ENCODE measurements at regions not wholly inside any gene's neighbourhood (a gene's known extent, or its start where the extent isn't known, plus 50 kb on each side); places are given as distances from the start of the nearest gene placed in this dataset.

- CTCF ChIA-PET = no interaction called here
- no peak overlapping the region for H3K27ac Mint-ChIP-seq
- no peak overlapping the region for H3K4me3 Mint-ChIP-seq
- H3K27me3 Mint-ChIP-seq = no peaks in the 10 kb centered on the region
- DNase-seq = no peak
- no peaks in the 10 kb centered on the region for H3K36me3 Mint-ChIP-seq
- no peaks in the 10 kb centered on the region for H3K4me1 Mint-ChIP-seq
- no peaks in the 10 kb centered on the region for H3K9me3 Mint-ChIP-seq
These were observed 331.3 kb upstream of the PROK2 start for GRCh38 chr3:72116226-72116625.

DNA sequence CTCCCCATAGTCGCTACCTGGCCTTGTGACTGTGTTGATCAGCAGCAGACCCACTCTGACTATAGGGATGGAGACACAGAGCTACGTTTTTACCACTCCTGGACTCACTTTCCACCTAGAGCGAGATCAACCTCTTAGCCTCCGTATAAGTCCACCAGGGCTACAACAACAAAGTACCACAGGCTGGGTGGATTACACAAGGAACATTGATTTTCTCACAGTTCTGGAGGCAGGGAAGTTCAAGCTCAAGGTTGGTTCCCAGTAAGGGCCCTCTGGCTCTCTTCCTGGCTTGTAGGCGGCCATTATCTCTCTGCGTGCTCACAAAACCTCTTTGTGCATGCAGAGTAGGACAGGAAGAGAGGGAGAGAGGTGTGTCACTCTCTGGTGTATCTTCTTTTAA, 330.4 kb upstream of the PROK2 start:
- no peak for DNase-seq
- Mint-ChIP-seq H3K27ac (no peak overlapping the region), H3K4me1 (no peaks in the 10 kb centered on the region), H3K9me3 (no peaks in the 10 kb centered on the region), H3K36me3 (no peaks in the 10 kb centered on the region), H3K4me3 (no peak overlapping the region), H3K27me3 (no peaks in the 10 kb centered on the region)
- CTCF ChIA-PET = no interaction called here

DNA sequence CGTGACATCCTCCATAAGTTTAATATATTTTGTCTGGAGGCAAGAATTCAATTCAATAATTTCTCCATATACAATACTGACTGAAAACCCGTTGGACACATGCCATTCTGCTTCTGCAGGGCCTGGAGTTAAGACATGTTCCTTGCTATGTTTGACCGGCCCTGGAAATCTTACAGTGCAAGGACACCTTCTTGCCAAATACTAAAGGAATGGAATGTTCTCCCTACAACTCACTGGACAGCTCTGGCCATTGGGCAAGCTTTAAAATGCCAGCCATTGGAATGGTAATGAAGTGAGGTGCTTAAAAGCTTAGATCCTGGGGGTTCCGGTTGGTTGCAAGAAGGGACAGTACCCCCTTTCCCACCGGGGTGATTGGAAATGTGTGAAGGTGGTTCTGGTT, 329.8 kb upstream of the PROK2 start:
- CTCF ChIA-PET = no interaction called here
- H3K27me3 Mint-ChIP-seq = no peaks in the 10 kb centered on the region
- H3K27ac Mint-ChIP-seq = no peak overlapping the region
- no peaks in the 10 kb centered on the region for H3K4me1 Mint-ChIP-seq
- DNase-seq = no peak
- no peaks in the 10 kb centered on the region for H3K36me3 Mint-ChIP-seq
- H3K4me3 Mint-ChIP-seq = no peak overlapping the region
- H3K9me3 Mint-ChIP-seq = no peaks in the 10 kb centered on the region

GRCh38 chr3:72113964-72114363, 329.0 kb upstream of the PROK2 start:
- no peak for DNase-seq
- no peaks in the 10 kb centered on the region for H3K36me3 Mint-ChIP-seq
- peaks cover 5% of the 10 kb centered on the region for H3K27me3 Mint-ChIP-seq
- H3K27ac Mint-ChIP-seq = no peak overlapping the region
- H3K9me3 Mint-ChIP-seq = no peaks in the 10 kb centered on the region
- H3K4me1 Mint-ChIP-seq = no peaks in the 10 kb centered on the region
- CTCF ChIA-PET = no interaction called here
- no peak overlapping the region for H3K4me3 Mint-ChIP-seq

DNA sequence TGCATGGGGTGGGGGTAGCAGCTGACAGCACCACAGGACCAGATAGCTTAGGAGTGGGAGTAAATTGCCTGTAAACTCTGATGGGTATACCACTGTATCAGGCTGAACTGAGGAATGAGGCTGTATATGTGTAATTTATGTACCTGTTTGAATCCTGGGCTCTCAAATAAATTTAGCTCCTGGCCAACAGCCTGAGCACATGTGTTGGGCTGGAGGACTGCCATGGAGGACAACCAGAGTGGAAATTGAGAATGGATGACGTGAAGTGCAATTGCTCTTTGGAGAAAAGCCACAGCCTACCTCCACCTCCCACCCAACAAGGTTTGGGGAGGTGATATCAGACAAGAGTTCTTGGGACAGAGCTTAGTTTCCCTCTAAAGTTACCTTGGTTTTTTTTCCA, 328.6 kb upstream of the PROK2 start:
- no peak overlapping the region for H3K4me3 Mint-ChIP-seq

GRCh38 chr3:72112435-72112834, 327.5 kb upstream of the PROK2 start:
- no peak overlapping the region for H3K27ac Mint-ChIP-seq
- H3K9me3 Mint-ChIP-seq = no peaks in the 10 kb centered on the region
- H3K4me1 Mint-ChIP-seq = no peaks in the 10 kb centered on the region
- CTCF ChIA-PET = no interaction called here
- H3K27me3 Mint-ChIP-seq = peaks cover 9% of the 10 kb centered on the region
- DNase-seq = no peak
- no peaks in the 10 kb centered on the region for H3K36me3 Mint-ChIP-seq
- H3K4me3 Mint-ChIP-seq = no peak overlapping the region

More for the DNA sequence above, 328.6 kb upstream of the PROK2 start:
- Mint-ChIP-seq H3K27ac (no peak overlapping the region), H3K4me1 (no peaks in the 10 kb centered on the region), H3K9me3 (no peaks in the 10 kb centered on the region), H3K27me3 (peaks cover 9% of the 10 kb centered on the region), H3K36me3 (no peaks in the 10 kb centered on the region)
- no peak for DNase-seq
- CTCF ChIA-PET = no interaction called here

- Mint-ChIP-seq H3K9me3 (no peaks in the 10 kb centered on the region), H3K4me3 (no peak overlapping the region), H3K4me1 (no peaks in the 10 kb centered on the region), H3K27ac (no peak overlapping the region), H3K27me3 (peaks cover 9% of the 10 kb centered on the region), H3K36me3 (no peaks in the 10 kb centered on the region)
- CTCF ChIA-PET = no interaction called here
- no peak for DNase-seq
These were observed 326.6 kb upstream of the PROK2 start for GRCh38 chr3:72111265-72112205.

DNA sequence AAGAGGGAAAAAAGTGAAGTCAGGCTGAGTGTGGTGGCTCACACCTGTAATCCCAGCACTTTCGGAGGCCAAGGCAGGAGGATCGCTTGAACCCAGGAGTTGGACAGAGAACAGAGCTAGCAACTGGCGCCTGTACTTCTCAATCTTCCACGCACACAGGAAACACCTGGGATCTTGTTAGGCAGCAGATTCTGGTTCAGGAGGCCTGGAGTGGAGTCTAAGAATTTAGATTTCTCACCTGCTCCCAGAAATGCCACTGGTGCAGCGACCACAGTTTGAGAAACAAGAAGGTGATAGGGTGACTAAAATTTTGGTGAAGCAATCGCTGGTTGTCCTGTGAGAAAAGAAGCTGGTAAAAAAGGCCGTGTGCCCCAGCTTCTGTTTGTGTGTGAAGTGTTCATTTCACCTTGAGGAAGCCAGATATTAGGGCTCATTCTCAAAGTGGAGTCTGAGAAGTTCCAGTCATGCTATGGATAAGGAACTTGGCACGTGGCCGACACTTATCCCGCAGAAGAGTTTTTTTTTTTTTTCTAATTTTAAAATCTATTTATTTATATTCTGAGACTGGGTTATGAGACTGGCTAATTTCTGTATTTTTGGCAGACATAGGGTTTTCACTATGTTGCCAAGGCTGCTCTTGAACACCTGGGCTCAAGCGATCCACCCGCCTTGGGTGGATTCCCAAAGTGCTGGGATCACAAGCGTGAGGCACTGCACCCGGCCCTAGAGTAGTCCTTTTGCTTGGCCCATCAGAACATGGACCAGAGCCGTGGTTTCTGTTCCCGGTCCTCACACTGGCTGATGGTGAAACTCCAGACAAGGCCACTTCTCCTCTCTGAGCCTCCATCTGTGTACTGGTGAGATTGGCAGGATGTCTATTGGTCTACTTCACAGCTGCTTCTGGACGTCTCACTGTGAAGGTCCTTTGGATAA, 324.6 kb upstream of the PROK2 start:
- CTCF ChIA-PET = interaction anchor here (0.6 kb wide), 1 partner anchor 1121 kb away, joined by 4 read pairs; no protein-coding TSS in a partner anchor
- Mint-ChIP-seq H3K27me3 (peaks cover 16% of the 10 kb centered on the region), H3K36me3 (no peaks in the 10 kb centered on the region), H3K4me1 (no peaks in the 10 kb centered on the region), H3K27ac (no peak overlapping the region), H3K4me3 (no peak overlapping the region), H3K9me3 (no peaks in the 10 kb centered on the region)
- DNase-seq = no peak

DNA sequence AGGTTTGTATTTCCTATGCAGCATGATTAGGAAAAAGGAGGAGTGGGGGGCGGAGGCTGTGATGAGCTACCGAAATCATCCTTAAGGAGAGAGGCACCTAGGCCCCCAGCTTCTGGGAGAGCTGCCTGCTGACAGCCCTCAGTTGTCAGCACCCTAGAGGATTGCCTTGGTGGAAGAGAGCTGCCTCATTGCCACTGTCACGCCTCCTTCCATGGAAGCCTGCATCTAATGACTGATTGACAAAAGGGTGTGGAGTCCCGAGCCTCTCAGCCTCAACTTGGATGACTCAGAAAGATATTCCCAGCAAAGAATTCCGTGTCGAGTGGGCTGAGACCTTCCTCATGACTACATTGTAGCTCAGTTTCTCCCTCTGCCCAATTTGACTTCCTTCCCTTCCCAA, 320.4 kb upstream of the PROK2 start:
- no peak overlapping the region for H3K4me3 Mint-ChIP-seq
- H3K27me3 Mint-ChIP-seq = peaks cover 21% of the 10 kb centered on the region
- no peaks in the 10 kb centered on the region for H3K9me3 Mint-ChIP-seq
- no peak for DNase-seq
- H3K4me1 Mint-ChIP-seq = peaks cover 14% of the 10 kb centered on the region
- H3K27ac Mint-ChIP-seq = no peak overlapping the region
- CTCF ChIA-PET = no interaction called here
- H3K36me3 Mint-ChIP-seq = no peaks in the 10 kb centered on the region

- no peak overlapping the region for H3K27ac Mint-ChIP-seq
- peaks cover 37% of the 10 kb centered on the region for H3K27me3 Mint-ChIP-seq
- H3K9me3 Mint-ChIP-seq = no peaks in the 10 kb centered on the region
- CTCF ChIA-PET = no interaction called here
- H3K4me1 Mint-ChIP-seq = peaks cover 31% of the 10 kb centered on the region
- no peaks in the 10 kb centered on the region for H3K36me3 Mint-ChIP-seq
- DNase-seq = no peak
- no peak overlapping the region for H3K4me3 Mint-ChIP-seq
These were observed 317.2 kb upstream of the PROK2 start for GRCh38 chr3:72102112-72102616.

DNA sequence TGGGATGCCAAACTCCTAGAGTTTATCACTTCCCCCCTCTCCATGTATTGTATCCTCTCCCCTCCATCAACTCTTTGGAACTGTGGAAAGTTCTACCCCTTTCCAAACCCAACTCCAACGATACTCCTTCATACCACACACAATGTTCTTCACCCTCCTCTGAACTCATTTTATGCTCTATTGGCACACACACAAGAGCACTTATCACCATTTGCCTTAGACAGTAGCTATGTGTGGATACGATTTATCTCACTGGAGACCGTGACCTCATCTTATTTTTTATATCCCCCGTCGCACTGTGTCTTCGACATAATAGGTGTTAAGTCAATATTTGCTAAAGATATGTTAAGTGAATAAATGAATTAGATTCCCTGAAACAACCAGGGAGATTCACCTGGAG, 316.5 kb upstream of the PROK2 start:
- CTCF ChIA-PET = no interaction called here
- Mint-ChIP-seq H3K27me3 (peaks cover 37% of the 10 kb centered on the region), H3K4me3 (peak overlapping the region; percentile 27), H3K36me3 (no peaks in the 10 kb centered on the region), H3K27ac (no peak overlapping the region), H3K4me1 (peaks cover 31% of the 10 kb centered on the region), H3K9me3 (no peaks in the 10 kb centered on the region)
- DNase-seq = no peak

DNA sequence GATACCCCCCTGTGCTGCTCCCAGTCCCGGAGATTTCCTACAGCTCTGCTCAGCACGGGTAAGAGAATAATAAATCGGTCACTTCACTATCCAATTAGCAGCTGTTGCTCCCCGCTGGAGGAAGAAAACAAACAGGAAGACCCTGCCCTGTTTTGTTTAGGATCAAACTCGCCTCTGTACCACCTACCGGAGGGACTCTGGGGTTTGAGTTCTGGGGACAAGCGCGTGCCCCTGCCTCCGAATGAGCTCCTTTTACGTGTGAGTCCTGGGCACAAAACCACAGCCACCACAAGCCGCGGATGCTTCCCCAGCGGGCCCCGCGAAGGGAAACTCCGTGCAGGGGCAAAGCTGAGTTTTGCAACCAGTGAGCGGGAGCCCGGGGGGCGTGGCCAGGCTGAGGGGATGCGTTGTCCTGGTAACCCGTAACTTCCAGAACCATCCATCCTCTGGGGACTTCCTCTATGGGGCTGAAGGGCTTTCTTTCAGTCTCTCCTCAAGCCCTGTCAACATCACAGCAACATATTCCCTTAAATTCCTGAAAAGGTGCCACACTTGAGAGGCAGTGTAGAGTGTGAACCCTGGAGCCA, 315.7 kb upstream of the PROK2 start:
- Mint-ChIP-seq H3K27me3 (peaks cover 37% of the 10 kb centered on the region), H3K27ac (peak overlapping the region; percentile 51), H3K36me3 (no peaks in the 10 kb centered on the region), H3K4me1 (peaks cover 31% of the 10 kb centered on the region), H3K9me3 (no peaks in the 10 kb centered on the region), H3K4me3 (peak overlapping the region; percentile 68)
- CTCF ChIA-PET = no interaction called here
- peak; percentile 93 for DNase-seq

- Mint-ChIP-seq H3K27me3 (peaks cover 31% of the 10 kb centered on the region), H3K9me3 (no peaks in the 10 kb centered on the region), H3K4me1 (peaks cover 31% of the 10 kb centered on the region), H3K27ac (no peak overlapping the region), H3K36me3 (no peaks in the 10 kb centered on the region), H3K4me3 (peak overlapping the region; percentile 68)
- DNase-seq = no peak
- CTCF ChIA-PET = no interaction called here
These were observed 315.1 kb upstream of the PROK2 start for GRCh38 chr3:72100080-72100511.

GRCh38 chr3:72099326-72100079, 314.6 kb upstream of the PROK2 start:
- CTCF ChIA-PET = no interaction called here
- peaks cover 30% of the 10 kb centered on the region for H3K27me3 Mint-ChIP-seq
- H3K4me3 Mint-ChIP-seq = peak overlapping the region; percentile 27
- no peak overlapping the region for H3K27ac Mint-ChIP-seq
- no peaks in the 10 kb centered on the region for H3K36me3 Mint-ChIP-seq
- no peak for DNase-seq
- H3K4me1 Mint-ChIP-seq = peaks cover 33% of the 10 kb centered on the region
- H3K9me3 Mint-ChIP-seq = no peaks in the 10 kb centered on the region

Measured in activated naive CD4-positive, alpha-beta T cell treated with anti-CD3 and anti-CD28 coated beads, Interleukin-2, amount 10 ng/mL, durations not matched to agents 7 days and 5 days (primary cell).